Anterior cingulate cortex (tissue), 58 donors: ENCODE measurements at regions not wholly inside any gene's neighbourhood (a gene's known extent, or its start where the extent isn't known, plus 50 kb on each side); places are given as distances from the start of the nearest gene placed in this dataset.
A peak's percentile ranks its signal among the peaks of the same experiment; 100 is the strongest.
"Not testable (repeated sequence)": the region's sequence is repeated elsewhere in the genome, so short reads cannot be mapped to it uniquely, and the experiment has no call there.

Experiments used
- DNase-seq, 58 donors: peaks; one replicate each; lab custom pipeline; 2025; lab: John Stamatoyannopoulos, UW

- DNase-seq, result no peak
These were observed 1121.3 kb downstream of the TBC1D22A start for GRCh38 chr22:47883757-47884156.

GRCh38 chr22:47879346-47879745, 1116.9 kb downstream of the TBC1D22A start:
- no peak for DNase-seq

GRCh38 chr22:47878460-47878859, 1116.0 kb downstream of the TBC1D22A start:
- DNase-seq, result no peak

- no peak for DNase-seq
These were observed 1110.5 kb downstream of the TBC1D22A start for GRCh38 chr22:47872761-47873535.

GRCh38 chr22:47865626-47866025, 1103.2 kb downstream of the TBC1D22A start:
- DNase-seq, result no peak

GRCh38 chr22:47862394-47862793, 1099.9 kb downstream of the TBC1D22A start:
- no peak for DNase-seq

GRCh38 chr22:47860907-47861306, 1098.5 kb downstream of the TBC1D22A start:
- DNase-seq, result not testable (repeated sequence)

- DNase-seq, result no peak
These were observed 1097.6 kb downstream of the TBC1D22A start for GRCh38 chr22:47859881-47860525.

GRCh38 chr22:47858773-47859306, 1096.4 kb downstream of the TBC1D22A start:
- no peak for DNase-seq

GRCh38 chr22:47854680-47855079, 1092.2 kb downstream of the TBC1D22A start:
- DNase-seq, result no peak

GRCh38 chr22:47854251-47854650, 1091.8 kb downstream of the TBC1D22A start:
- DNase-seq, result no peak

- DNase-seq, result no peak
These were observed 1091.3 kb downstream of the TBC1D22A start for GRCh38 chr22:47853750-47854149.

- no peak for DNase-seq
These were observed 1089.1 kb downstream of the TBC1D22A start for GRCh38 chr22:47851586-47851985.

GRCh38 chr22:47850644-47851151, 1088.2 kb downstream of the TBC1D22A start:
- DNase-seq, result no peak

- DNase-seq, result no peak
These were observed 1087.1 kb downstream of the TBC1D22A start for GRCh38 chr22:47849576-47849975.

GRCh38 chr22:47848184-47848920, 1085.9 kb downstream of the TBC1D22A start:
- DNase-seq, result no peak

- DNase-seq, result peak in 7 of 58 donors; percentile 5 to 56 (median 16)
These were observed 1084.9 kb downstream of the TBC1D22A start for GRCh38 chr22:47847131-47847890.

- DNase-seq, result no peak
These were observed 1083.8 kb downstream of the TBC1D22A start for GRCh38 chr22:47846206-47846605.

- no peak for DNase-seq
These were observed 1079.7 kb downstream of the TBC1D22A start for GRCh38 chr22:47842119-47842518.

- no peak for DNase-seq
These were observed 1078.7 kb downstream of the TBC1D22A start for GRCh38 chr22:47841156-47841555.
